Esophagus squamous epithelium (tissue), 4 donors: ENCODE measurements at regions not wholly inside any gene's neighbourhood (a gene's known extent, or its start where the extent isn't known, plus 50 kb on each side); places are given as distances from the start of the nearest gene placed in this dataset.
"Not testable (repeated sequence)": the region's sequence is repeated elsewhere in the genome, so short reads cannot be mapped to it uniquely, and the experiment has no call there.

Experiments used
- CTCF ChIP-seq, 6 experiments: fragments of 450-650 bp in 4 of 6; fragments of 200-600 bp in 2 of 6; sonication (generic) in 2 of 6; IDR thresholded peaks; one replicate each; pipeline ENCODE4 v1.5.1; 2016 to 2019; ENCODE audit warnings: antibody characterized with exemption in 6 of 6, mild to moderate bottlenecking in 4 of 6, moderate library complexity in 4 of 6
- POLR2A ChIP-seq, 4 donors: fragments of 450-650 bp; IDR thresholded peaks; one replicate each; pipeline ENCODE4 v1.6.1; 2017; ENCODE audit warnings: antibody characterized with exemption in 4 of 4, mild to moderate bottlenecking in 4 of 4, moderate library complexity in 3 of 4

DNA sequence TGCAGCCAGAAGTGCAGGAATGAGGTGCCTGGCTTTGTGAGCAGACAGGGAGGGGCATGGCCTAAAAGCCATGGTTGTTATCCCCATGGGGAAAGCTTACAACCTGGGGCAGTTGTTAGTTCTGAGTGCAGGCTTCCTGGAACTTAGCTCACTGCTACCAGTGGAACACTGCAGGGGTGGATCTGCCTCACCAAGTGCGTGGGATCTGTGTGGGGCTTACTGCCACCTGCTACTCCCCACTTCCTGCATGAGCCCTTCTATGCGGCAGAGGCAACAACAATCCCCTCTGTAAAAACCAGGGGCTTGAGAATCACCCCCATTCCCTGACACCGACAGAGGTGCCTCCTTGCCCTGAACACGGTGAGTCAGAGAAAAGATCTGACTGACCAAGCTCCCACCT, 174.6 kb downstream of the SPIN4 start:
- not testable (repeated sequence) for TF ChIP-seq CTCF, POLR2A (IDR thresholded peaks at IDR 0.05)
